Cerebellar nuclear complex (tissue), 1 donor: ENCODE measurements at regions not wholly inside any gene's neighbourhood (a gene's known extent, or its start where the extent isn't known, plus 50 kb on each side); places are given as distances from the start of the nearest gene placed in this dataset.
"Not testable (repeated sequence)": the region's sequence is repeated elsewhere in the genome, so short reads cannot be mapped to it uniquely, and the experiment has no call there.

Experiments
- DNase-seq, 2 experiments: peaks; one replicate each; lab custom pipeline; 2025; lab: John Stamatoyannopoulos, UW

DNA sequence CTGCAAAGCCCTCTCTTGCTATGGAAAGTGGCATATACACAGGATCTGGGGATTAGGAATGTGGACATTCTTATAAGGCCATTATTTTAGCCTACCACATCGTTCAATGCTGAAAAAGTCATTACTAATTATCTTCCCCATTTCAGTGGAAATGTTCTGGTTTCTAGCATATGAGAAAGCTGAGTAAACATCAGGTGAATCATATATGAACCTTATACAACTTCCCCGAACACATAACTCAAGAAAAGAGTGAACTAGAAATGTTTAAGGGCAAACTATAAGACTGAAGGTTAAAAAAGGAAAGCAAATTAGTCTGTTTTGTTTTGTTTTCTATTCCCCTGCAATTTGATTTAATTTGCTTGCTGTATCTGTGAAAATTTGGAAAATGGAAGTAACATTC lies 62.5 kb upstream of the SEC22B start:
- DNase-seq = not testable (repeated sequence)

DNA sequence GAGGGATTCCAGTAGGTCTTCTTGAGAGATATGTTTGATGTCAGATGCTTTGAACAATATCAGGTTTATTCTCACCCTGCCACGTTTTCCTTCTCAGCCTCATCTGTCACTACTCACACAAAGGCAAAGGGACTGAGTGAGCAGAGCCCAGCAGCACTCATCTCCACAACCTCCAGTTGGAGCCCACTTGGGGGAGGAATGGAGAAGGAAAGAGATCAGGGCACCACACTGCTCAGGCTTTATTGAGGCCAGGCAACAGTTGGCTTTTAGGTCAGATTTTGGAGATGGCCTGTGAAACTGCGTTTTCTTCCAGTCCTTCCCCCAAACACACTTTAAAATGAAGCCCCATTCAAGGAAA lies 57.3 kb upstream of the SEC22B start:
- DNase-seq = not testable (repeated sequence)

- DNase-seq = not testable (repeated sequence)
Observed at GRCh38 chr1:120232834-120233660, 56.7 kb upstream of the SEC22B start.

GRCh38 chr1:120229835-120230234 lies 53.5 kb upstream of the SEC22B start:
- DNase-seq = not testable (repeated sequence)
